Endothelial cell (in vitro differentiated cells): ENCODE measurements at regions not wholly inside any gene's neighbourhood (a gene's known extent, or its start where the extent isn't known, plus 50 kb on each side); places are given as distances from the start of the nearest gene placed in this dataset.
A peak's percentile ranks its signal among the peaks of the same experiment; 100 is the strongest.

Experiments used
- DNase-seq: peaks from one replicate; pipeline ENCODE4 v3.0.0; 2021; ENCODE audit warnings: low spot score
- H3K27ac Mint-ChIP-seq: one replicate; pipeline ENCODE4 v1.8.0; 2021; ENCODE audit warnings: mixed read lengths, inconsistent platforms; ENCODE audit not compliant: unreplicated experiment
- H3K27me3 Mint-ChIP-seq: one replicate; pipeline ENCODE4 v1.8.0; 2021; ENCODE audit warnings: mild to moderate bottlenecking, moderate library complexity, mixed read lengths, inconsistent platforms; ENCODE audit not compliant: unreplicated experiment
- H3K36me3 Mint-ChIP-seq: one replicate; pipeline ENCODE4 v1.8.0; 2021; ENCODE audit warnings: mild to moderate bottlenecking, low read depth, mixed read lengths, inconsistent platforms; ENCODE audit not compliant: unreplicated experiment
- H3K4me1 Mint-ChIP-seq: one replicate; pipeline ENCODE4 v1.8.0; 2021; ENCODE audit warnings: mild to moderate bottlenecking, mixed read lengths, inconsistent platforms; ENCODE audit not compliant: unreplicated experiment
- H3K4me3 Mint-ChIP-seq: one replicate; pipeline ENCODE4 v1.8.0; 2021; ENCODE audit warnings: mild to moderate bottlenecking, mixed read lengths, inconsistent platforms; ENCODE audit not compliant: unreplicated experiment
- H3K9me3 Mint-ChIP-seq: one replicate; pipeline ENCODE4 v1.8.0; 2021; ENCODE audit warnings: mixed read lengths, inconsistent platforms; ENCODE audit not compliant: unreplicated experiment
- CTCF ChIP-seq: fragments of 200-600 bp; sonication (generic); IDR thresholded peaks from one replicate; pipeline ENCODE4 v1.5.0; 2021; ENCODE audit warnings: antibody characterized with exemption; ENCODE audit not compliant: unreplicated experiment

- DNase-seq = no peak
- Mint-ChIP-seq H3K27ac (no peak overlapping the region), H3K4me3 (peak overlapping the region; percentile 12), H3K27me3 (peaks cover 2% of the 10 kb centered on the region), H3K9me3 (peaks cover 38% of the 10 kb centered on the region), H3K4me1 (no peaks in the 10 kb centered on the region), H3K36me3 (peaks cover 14% of the 10 kb centered on the region)
- TF ChIP-seq CTCF = no peak
These were observed 495.2 kb downstream of the GLRX3 start for GRCh38 chr10:130631142-130632096.

GRCh38 chr10:130634816-130635215, 498.6 kb downstream of the GLRX3 start:
- no peak for DNase-seq
- Mint-ChIP-seq H3K36me3 (peaks cover 17% of the 10 kb centered on the region), H3K4me1 (no peaks in the 10 kb centered on the region), H3K4me3 (no peak overlapping the region), H3K27ac (no peak overlapping the region), H3K27me3 (peaks cover 1% of the 10 kb centered on the region), H3K9me3 (peaks cover 59% of the 10 kb centered on the region)
- TF ChIP-seq CTCF = no peak

- TF ChIP-seq CTCF = no peak
- Mint-ChIP-seq H3K36me3 (peaks cover 17% of the 10 kb centered on the region), H3K4me1 (no peaks in the 10 kb centered on the region), H3K27me3 (peaks cover 3% of the 10 kb centered on the region), H3K4me3 (no peak overlapping the region), H3K9me3 (peaks cover 58% of the 10 kb centered on the region), H3K27ac (no peak overlapping the region)
- no peak for DNase-seq
These were observed 499.3 kb downstream of the GLRX3 start for GRCh38 chr10:130635528-130635927.

- H3K4me1 Mint-ChIP-seq = no peaks in the 10 kb centered on the region
- H3K27me3 Mint-ChIP-seq = peaks cover 3% of the 10 kb centered on the region
- TF ChIP-seq CTCF = no peak
- H3K27ac Mint-ChIP-seq = no peak overlapping the region
- H3K4me3 Mint-ChIP-seq = no peak overlapping the region
- DNase-seq = no peak
- peaks cover 61% of the 10 kb centered on the region for H3K9me3 Mint-ChIP-seq
- H3K36me3 Mint-ChIP-seq = peaks cover 17% of the 10 kb centered on the region
These were observed 500.2 kb downstream of the GLRX3 start for GRCh38 chr10:130636313-130636930.
